Endodermal cell (in vitro differentiated cells): ENCODE measurements at regions not wholly inside any gene's neighbourhood (a gene's known extent, or its start where the extent isn't known, plus 50 kb on each side); places are given as distances from the start of the nearest gene placed in this dataset.

Experiments used
- DNase-seq: peaks from one replicate; pipeline ENCODE4 v3.0.0-alpha.2; 2017
- H3K27ac ChIP-seq: 2 replicates; pipeline ENCODE4 v1.5.1; 2013; ENCODE audit warnings: mild to moderate bottlenecking, low read depth, low read length, moderate library complexity
- H3K27me3 ChIP-seq: 2 replicates; pipeline ENCODE4 v1.6.1; 2013; ENCODE audit warnings: mild to moderate bottlenecking, low read length, moderate library complexity; ENCODE audit not compliant: insufficient read depth, control insufficient read depth, poor library complexity, severe bottlenecking
- H3K36me3 ChIP-seq: 2 replicates; pipeline ENCODE4 v1.7.0; 2013; ENCODE audit warnings: mild to moderate bottlenecking, low read length, moderate library complexity; ENCODE audit not compliant: control insufficient read depth, insufficient read depth
- H3K4me1 ChIP-seq: one replicate; pipeline ENCODE4 v1.7.0; 2013; ENCODE audit warnings: low read length; ENCODE audit not compliant: control insufficient read depth, insufficient read depth
- H3K4me3 ChIP-seq: 2 replicates; pipeline ENCODE4 v1.5.1; 2013; ENCODE audit warnings: mild to moderate bottlenecking, low read length, moderate library complexity
- H3K9ac ChIP-seq: 2 replicates; pipeline ENCODE4 v1.6.1; 2013; ENCODE audit warnings: mild to moderate bottlenecking, low read length, moderate library complexity; ENCODE audit not compliant: poor library complexity, severe bottlenecking; ENCODE audit errors: extremely low read depth
- H3K9me3 ChIP-seq: 2 replicates; pipeline ENCODE4 v1.6.1; 2013; ENCODE audit warnings: mild to moderate bottlenecking, low read length, moderate library complexity; ENCODE audit not compliant: control insufficient read depth
- H3K27ac Mint-ChIP-seq: 2 replicates; pipeline ENCODE4 v1.8.0; 2020; ENCODE audit warnings: mixed read lengths
- H3K27me3 Mint-ChIP-seq: 2 replicates; pipeline ENCODE4 v1.8.0; 2021; ENCODE audit warnings: mild to moderate bottlenecking, mixed read lengths; ENCODE audit not compliant: insufficient read depth
- H3K36me3 Mint-ChIP-seq: 2 replicates; pipeline ENCODE4 v1.8.0; 2020; ENCODE audit warnings: low read depth, mixed read lengths
- H3K4me1 Mint-ChIP-seq: 2 replicates; pipeline ENCODE4 v1.8.0; 2020; ENCODE audit warnings: mixed read lengths
- H3K4me3 Mint-ChIP-seq: 2 replicates; pipeline ENCODE4 v1.8.0; 2020; ENCODE audit warnings: mild to moderate bottlenecking, moderate library complexity, mixed read lengths
- H3K9me3 Mint-ChIP-seq: 2 replicates; pipeline ENCODE4 v1.8.0; 2020; ENCODE audit warnings: mild to moderate bottlenecking, mixed read lengths
- WGBS, 2 experiments: methylation state at CpG; one replicate each; pipeline versions ENCODE4 v1.1.5 to v1.1.7; 2013; ENCODE audit warnings: missing lambda C conversion rate in 2 of 2, mixed read lengths in 1 of 2; ENCODE audit not compliant: insufficient coverage in 1 of 2, insufficient read length in 1 of 2; 5-methylcytosine and 5-hydroxymethylcytosine counted together
- TF ChIP-seq, protein P1 (sequence below): fragments of 200-600 bp; sonication (generic); conservative IDR thresholded peaks from 2 replicates; pipeline ENCODE4 v1.5.0; 2021; ENCODE audit warnings: antibody characterized with exemption, mild to moderate bottlenecking

DNA sequence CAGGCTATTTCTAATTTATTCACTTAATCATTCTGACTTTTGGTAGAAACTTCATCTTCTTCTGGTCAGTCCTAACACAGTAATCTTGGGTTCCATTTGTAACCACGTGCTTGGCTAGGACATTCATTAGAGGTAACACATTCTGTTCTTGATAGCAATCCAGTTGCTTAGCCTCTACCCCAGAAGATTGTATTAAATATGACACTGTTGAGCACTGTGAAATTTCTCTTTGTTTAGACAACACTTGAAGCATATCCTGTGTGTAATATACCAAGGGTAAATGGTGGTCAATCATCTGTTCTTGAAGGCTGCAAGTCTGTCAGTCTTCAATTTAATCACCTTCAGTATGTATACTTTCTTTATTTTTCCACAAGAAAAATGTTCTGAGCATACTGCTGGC, 523.0 kb downstream of the ANKRD50 start:
- H3K4me1 Mint-ChIP-seq, result no peaks in the 10 kb centered on the region
- TF ChIP-seq, protein P1, sequence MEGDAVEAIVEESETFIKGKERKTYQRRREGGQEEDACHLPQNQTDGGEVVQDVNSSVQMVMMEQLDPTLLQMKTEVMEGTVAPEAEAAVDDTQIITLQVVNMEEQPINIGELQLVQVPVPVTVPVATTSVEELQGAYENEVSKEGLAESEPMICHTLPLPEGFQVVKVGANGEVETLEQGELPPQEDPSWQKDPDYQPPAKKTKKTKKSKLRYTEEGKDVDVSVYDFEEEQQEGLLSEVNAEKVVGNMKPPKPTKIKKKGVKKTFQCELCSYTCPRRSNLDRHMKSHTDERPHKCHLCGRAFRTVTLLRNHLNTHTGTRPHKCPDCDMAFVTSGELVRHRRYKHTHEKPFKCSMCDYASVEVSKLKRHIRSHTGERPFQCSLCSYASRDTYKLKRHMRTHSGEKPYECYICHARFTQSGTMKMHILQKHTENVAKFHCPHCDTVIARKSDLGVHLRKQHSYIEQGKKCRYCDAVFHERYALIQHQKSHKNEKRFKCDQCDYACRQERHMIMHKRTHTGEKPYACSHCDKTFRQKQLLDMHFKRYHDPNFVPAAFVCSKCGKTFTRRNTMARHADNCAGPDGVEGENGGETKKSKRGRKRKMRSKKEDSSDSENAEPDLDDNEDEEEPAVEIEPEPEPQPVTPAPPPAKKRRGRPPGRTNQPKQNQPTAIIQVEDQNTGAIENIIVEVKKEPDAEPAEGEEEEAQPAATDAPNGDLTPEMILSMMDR, result no peak
- WGBS, 2 experiments, result 89 to 97% methylated on average over 1 of the region's 1 CpG

DNA sequence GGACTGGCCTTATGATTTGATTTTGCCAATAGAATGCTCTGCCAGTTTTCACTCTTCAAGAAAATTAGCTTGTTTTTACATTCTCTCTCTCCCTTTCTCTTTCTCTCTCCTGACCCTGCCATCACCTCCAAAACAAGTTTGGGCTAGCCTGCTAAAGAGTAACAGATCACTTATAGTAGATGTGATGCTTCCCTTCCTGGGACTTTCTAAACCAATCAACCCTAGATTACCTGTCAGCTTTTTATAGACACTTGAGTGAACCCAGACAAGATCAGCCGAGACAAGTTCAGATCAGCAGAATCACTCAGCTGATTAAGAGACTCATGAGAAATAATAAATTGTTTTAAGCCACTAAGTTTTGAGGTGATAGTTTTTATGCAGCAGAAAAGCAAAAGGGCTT, 521.2 kb downstream of the ANKRD50 start:
- Mint-ChIP-seq H3K4me3 (no peak overlapping the region), H3K27me3 (no peaks in the 10 kb centered on the region), H3K36me3 (no peaks in the 10 kb centered on the region), H3K4me1 (no peaks in the 10 kb centered on the region), H3K27ac (no peak overlapping the region), H3K9me3 (peaks cover 7% of the 10 kb centered on the region)
- no peaks in the 10 kb centered on the region for H3K9me3 ChIP-seq
- no peaks in the 10 kb centered on the region for H3K4me1 ChIP-seq
- no peak overlapping the region for H3K4me3 ChIP-seq
- no peaks in the 10 kb centered on the region for H3K36me3 ChIP-seq
- H3K27ac ChIP-seq, result no peak overlapping the region
- DNase-seq, result no peak
- 96 to 100% methylated on average over 1 of the region's 1 CpG for WGBS, 2 experiments
- H3K27me3 ChIP-seq, result no peaks in the 10 kb centered on the region
- TF ChIP-seq, protein P1, result no peak
- H3K9ac ChIP-seq, result no peak overlapping the region

More for the DNA sequence above, 523.0 kb downstream of the ANKRD50 start:
- no peaks in the 10 kb centered on the region for H3K36me3 Mint-ChIP-seq
- Histone ChIP-seq H3K9ac (no peak overlapping the region), H3K36me3 (no peaks in the 10 kb centered on the region), H3K9me3 (no peaks in the 10 kb centered on the region), H3K27me3 (no peaks in the 10 kb centered on the region), H3K27ac (no peak overlapping the region), H3K4me3 (no peak overlapping the region), H3K4me1 (no peaks in the 10 kb centered on the region)
- no peak overlapping the region for H3K27ac Mint-ChIP-seq
- no peak for DNase-seq
- H3K4me3 Mint-ChIP-seq, result no peak overlapping the region
- peaks cover 7% of the 10 kb centered on the region for H3K9me3 Mint-ChIP-seq
- H3K27me3 Mint-ChIP-seq, result no peaks in the 10 kb centered on the region

DNA sequence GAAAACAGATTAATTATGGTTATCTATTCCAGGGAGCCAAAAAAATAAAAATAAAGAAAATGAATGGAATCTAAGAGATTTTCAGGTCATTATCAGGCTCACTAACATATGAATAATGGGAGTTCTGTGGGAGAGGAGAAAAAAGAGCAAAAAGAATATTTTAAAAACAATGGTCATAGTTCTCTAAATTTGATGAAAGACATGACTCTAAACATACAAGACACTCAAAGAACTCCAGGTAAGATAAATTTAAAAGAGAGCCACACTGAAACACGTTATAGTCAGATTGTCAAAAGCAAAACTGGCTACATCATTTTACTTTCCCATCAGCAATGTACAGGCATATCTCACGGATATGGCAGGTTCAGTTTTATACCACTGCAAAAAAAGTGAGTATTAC, 520.0 kb downstream of the ANKRD50 start:
- no peak overlapping the region for H3K4me3 ChIP-seq
- TF ChIP-seq, protein P1, result no peak
- no peaks in the 10 kb centered on the region for H3K9me3 ChIP-seq
- H3K27ac ChIP-seq, result no peak overlapping the region
- Mint-ChIP-seq H3K9me3 (peaks cover 7% of the 10 kb centered on the region), H3K4me3 (no peak overlapping the region), H3K36me3 (no peaks in the 10 kb centered on the region), H3K27me3 (no peaks in the 10 kb centered on the region), H3K27ac (no peak overlapping the region), H3K4me1 (no peaks in the 10 kb centered on the region)
- H3K9ac ChIP-seq, result no peak overlapping the region
- H3K27me3 ChIP-seq, result no peaks in the 10 kb centered on the region
- DNase-seq, result no peak
- no peaks in the 10 kb centered on the region for H3K36me3 ChIP-seq
- no peaks in the 10 kb centered on the region for H3K4me1 ChIP-seq
- 77% methylated on average over 2 of the region's 2 CpGs; no CpG with 5 or more reads in 1 of the 2 experiments for WGBS, 2 experiments
